HG02623 (cell line): ENCODE measurements at regions not wholly inside any gene's neighbourhood (a gene's known extent, or its start where the extent isn't known, plus 50 kb on each side); places are given as distances from the start of the nearest gene placed in this dataset.
A peak's percentile ranks its signal among the peaks of the same experiment; 100 is the strongest.

ENCODE experiments used
- ATAC-seq: cut with Tn5 transposase; IDR thresholded peaks from one replicate; pipeline ENCODE4 v1.9.1; 2021; ENCODE audit warnings: moderate library complexity; ENCODE audit not compliant: unreplicated experiment

DNA sequence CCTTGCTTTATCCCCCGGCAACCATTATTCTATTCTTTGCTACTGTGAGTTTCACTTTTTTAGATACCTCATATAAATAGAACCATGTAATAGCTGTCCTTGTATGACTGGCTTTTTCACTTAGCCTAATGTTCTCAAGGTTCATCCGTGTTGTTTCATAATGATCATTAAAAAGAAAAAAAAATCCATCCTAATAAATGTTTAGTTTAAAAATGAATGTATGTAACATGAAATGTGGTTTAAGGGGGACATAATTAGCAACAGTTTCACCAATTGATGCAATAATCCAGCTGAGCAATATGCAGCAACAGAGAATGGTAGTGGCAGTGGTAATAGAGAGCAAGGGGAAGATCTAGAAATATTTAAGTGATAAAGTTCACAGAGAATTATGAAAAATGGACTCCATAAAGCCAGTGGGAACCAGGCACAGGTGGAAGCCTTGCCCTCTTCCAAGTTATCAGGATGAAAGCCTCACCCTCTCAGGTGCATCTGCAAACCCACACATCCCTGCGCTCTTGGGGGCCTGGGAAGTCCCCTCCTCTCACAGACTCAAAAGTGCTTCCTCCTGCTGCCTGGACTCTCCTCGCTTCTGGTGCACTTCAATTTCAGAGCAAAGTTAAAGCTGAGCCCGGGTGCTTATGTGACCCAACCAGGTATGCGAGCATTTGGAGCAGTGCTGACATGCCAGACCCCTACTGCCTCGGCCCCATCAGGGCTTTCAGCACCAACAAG lies 1403.3 kb upstream of the SLC39A10 start:
- no peak for ATAC-seq

DNA sequence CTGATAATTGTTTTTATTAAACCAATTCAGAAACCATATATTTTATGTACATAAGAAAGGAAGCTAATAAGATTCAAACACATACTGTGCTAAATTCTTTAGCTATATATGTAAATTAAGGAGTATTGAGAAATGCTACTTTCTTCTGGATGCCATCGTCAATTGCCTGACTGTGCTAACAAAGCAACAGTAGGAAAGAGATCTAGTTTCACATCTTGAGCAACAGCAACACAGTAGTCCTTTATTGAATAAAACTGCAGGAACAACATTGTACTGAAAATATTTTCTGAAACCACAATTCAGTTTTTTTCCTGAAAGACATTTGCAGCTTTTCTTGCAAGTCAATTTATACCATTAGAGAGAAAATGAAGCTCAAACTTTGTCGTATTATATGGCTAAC lies 1404.9 kb upstream of the SLC39A10 start:
- no peak for ATAC-seq

DNA sequence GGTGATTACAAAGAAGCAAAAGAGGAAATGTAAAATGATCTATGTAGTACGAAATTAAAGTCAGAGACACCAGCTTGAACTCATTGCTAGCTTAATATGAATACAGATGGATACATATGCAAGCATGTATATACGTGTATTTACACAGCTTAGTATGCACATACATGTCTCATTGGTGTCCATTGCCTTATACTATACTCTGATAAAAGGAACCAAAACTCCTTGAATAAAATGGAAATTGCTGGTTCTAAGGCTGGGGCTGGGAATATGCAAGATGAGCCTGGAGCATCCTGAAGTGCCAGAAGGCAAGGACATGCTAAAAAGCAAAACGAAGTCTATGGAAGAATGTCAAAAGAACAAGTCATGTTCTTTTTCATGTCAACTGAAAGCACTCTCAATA lies 1424.4 kb upstream of the SLC39A10 start:
- ATAC-seq: no peak

DNA sequence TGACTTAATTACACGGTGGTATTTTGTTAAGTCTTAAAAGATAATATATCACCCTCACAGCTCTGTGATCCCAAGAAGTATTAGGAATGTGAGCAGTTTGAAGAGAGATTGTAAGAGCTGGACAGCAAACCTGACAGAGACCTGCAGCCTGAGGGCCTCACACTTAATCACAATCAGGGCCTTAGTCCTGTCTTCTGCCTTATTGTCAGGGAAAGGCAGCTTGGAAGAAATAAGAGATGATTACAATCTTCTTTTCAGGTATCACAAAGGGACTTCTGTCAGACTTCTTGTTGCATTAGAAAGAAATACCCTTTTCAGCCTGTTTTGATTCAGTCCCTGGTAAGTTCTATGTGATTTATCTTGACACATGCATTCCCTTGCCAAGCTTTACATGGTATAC lies 1433.8 kb upstream of the SLC39A10 start:
- no peak for ATAC-seq

DNA sequence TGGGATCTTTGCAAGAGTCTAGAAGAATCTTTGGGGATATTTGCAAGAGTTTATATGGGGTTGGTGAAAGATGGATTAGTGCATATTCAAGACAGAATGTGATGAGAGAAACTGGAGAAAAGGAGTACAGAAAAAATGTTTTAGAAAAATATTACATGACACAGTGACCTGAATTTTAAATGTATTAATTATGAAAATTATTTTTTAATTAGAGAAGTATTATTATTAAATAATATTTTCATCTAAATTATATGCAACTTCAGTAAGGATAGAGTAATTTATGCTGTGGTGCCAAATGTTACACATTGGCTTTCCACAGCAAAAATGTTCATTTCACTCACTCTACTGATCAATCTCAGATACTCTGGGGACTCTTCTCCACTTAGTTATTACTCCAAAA lies 1442.8 kb upstream of the SLC39A10 start:
- no peak for ATAC-seq

DNA sequence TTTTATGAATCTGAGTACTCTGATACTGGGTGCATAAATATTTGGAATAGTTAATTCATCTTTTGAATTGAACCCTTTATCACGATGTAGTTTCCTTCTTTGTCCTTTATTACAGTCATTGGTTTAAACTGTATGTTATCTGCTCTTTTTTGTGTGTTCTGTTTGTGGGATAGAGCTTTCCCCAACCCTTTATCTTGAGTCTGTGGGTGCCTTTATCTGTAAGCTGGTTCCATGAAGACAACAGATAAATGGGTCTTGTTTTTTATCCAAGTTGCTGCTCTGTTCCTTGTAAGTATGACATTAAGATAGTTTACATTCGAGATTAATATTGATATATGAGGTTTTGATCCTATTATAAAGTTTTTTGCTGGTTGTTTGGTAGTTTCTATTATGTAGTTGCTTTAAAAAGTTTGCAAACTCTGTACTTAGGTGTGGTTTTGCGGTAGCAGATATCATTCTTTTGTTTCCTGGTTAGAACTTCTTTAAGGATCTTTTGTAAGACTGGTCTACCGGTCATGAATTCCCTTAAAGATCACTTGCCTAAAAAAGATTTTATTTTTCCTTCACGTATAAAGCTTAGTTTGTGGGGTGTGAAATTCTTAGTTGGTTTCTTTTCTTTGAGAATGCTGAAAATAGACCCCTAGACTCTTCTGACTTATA lies 1451.3 kb upstream of the SLC39A10 start:
- ATAC-seq: no peak

DNA sequence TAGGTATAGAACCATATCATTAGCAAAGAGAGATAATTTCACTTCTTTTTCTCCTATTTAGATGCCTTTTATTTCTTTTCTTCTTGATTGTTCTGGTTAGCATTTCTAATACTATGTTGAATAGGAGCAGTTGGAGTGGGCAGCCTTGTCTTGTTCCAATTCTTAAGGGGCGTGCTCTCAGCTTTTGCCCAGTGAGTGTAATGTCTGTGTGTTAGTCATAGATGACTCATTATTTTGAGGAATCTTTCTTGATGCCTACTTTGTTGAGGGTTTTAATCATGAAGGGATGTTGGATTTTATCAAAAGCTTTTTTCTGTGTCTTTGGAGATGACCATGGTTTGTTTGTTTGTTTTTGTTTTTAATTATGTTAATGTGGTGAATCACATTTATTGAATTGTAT lies 1453.1 kb upstream of the SLC39A10 start:
- ATAC-seq: no peak

DNA sequence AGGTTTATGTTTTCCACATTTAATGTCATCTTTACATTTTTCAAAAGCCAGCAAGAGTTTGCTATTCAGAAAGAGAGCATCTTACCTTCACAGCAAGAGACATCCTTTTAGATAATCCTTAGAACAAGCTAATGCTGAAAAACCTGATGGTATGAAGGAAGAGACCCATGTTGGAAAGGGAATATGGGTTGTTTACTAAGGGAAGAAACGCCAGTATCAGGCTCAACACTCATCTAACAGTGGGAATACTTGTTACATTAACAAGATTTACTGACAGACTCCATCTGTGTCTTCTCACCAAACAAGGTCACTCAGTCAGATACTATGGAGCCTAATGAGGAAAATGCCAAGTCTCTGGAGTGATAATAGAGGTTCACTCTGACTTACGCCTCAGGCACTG lies 1474.1 kb upstream of the SLC39A10 start:
- no peak for ATAC-seq

DNA sequence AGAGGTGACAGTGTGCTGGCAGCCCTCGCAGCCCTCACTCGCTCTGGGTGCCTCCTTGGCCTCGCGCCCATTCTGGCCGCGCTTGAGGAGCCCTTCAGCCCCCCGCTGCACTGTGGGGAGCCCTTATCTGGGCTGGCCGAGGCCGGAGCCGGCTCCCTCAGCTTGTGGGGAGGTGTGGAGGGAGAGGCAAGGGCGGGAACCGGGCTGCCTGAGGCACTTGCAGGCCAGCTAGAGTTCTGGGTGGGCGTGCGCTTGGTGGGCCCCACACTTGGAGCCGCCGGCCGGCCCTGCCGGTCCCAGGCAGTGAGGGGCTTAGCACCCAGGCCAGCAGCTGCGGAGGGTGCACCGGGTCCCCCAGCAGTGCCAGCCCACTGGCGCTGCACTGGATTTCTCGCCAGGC lies 1480.9 kb upstream of the SLC39A10 start:
- ATAC-seq: no peak

DNA sequence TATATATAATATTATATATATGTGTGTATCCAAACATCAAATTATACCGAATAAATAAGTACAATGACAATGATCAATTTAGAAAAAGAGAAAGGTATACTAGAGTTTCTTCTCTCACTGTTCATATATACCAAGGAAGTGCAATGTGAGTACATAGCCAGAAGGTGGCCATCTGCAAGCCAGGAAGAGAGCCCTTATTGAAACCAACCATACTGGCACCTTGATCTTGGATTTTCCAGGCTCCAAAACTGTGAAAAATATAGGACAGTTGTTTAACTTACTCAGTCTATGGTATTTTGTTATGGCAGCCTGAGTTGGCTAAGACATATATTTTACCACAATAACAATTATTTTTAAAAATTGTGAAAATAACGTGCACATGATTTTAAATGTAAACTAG lies 1490.2 kb upstream of the SLC39A10 start:
- ATAC-seq: peak; percentile 93

DNA sequence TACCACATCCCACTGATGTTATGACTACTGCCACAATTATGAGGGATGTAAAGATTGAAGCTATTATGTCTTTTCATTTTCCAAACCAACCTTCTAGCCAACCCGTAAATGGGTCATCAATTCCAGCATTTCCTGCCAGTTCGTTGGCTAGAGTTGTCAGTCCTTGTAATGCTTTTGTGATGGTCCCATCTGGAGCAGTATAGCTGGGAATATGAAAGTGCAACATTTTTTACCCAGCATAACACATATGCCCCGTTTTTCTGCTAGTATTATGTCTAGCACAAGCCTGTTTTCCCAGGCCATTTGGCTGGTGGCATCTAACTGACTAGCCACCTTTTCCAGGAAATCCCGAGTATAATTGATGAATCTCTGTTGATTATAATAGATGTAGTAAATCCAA lies 1501.6 kb upstream of the SLC39A10 start:
- no peak for ATAC-seq

DNA sequence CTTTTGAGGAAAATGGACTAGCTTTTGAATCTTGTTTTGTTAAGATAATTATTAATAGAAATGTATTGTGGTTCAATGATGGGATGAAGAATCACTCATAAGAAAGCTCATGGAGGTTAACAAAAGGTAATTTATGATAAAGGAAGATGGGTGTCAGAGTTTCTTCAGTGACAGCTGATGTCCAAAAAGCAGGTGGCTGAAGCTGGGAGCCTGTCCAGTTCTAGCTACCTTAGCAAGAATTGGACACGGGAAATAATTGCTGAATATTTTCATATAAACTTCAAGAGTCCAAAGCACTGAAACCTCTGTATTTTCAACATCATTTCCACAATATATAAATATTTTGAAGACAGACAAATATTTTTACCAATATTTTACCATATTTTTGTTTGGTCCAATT lies 1505.8 kb upstream of the SLC39A10 start:
- no peak for ATAC-seq

DNA sequence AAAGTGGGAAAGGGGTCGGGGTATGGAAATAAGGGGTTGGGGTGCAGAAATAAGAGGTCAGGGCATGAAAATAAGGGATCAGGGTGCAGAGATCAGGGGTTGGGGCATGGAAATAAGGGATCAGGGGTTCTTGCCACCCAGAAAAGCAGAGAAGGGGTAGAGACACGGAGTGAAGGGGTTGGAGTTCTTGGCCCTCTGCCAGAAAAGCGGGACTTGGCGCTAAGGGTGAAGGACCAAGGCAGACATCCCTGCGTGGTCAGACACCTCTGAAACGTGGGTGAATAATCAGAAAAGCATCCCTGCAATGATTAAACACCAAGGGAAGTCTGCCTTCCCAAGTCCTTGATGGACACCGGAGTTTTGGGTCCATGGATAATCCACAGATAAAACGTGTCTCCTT lies 1521.6 kb upstream of the SLC39A10 start:
- no peak for ATAC-seq

DNA sequence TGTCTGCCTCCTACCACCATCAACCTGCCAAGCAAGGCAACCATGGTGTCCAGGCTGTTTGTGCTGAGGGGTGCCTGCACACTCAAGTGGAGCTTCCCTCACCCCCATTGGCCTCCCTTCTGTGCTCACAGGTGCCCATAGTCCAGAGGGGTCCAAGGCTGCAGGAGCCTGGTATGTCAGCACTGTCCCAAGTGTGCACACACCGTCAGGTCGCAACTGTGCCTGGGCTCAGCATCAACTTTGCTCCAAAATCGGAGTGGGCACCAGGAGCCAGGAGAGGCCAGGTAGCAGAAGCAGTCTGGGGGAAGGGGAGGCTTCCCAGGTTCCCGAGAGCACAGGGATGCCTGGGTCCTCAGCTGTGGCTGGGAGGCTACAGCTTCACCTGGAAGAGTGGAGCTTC lies 1528.2 kb upstream of the SLC39A10 start:
- ATAC-seq: no peak

DNA sequence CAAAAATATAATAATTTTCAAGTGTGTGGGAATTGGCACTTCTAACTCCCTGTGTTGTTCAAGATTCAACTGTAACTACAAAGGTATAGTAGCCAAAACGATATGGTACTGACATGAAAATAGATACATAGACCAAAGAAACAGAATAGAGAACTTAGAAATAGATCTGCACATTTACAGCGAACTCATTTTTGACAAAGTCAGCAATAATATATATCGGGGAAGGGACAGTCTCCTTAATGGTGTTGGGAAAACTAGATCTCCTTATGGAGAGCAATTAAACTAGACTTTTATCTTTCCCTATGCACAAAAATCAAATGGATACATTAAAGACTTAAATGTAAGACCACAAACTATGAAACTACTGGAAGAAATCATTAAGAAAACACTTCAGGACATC lies 1530.6 kb upstream of the SLC39A10 start:
- no peak for ATAC-seq

DNA sequence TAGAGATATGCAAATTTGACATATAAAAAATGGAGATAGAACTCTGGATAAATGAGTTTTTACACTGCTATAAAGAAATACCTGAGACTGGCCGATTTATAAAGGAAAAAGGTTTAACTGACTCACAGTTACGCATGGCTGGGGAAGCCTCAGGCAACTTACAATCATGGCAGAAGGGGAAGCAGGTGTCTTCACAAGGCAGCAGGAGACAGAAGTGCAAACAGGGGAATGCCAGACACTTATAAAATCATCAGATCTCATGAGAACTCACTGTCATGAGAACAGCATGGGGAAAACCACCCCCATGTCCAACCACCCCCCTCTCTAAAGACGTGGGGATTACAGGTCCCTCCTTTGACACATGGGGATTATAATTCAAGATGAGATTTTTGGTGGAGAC lies 1540.2 kb upstream of the SLC39A10 start:
- no peak for ATAC-seq

DNA sequence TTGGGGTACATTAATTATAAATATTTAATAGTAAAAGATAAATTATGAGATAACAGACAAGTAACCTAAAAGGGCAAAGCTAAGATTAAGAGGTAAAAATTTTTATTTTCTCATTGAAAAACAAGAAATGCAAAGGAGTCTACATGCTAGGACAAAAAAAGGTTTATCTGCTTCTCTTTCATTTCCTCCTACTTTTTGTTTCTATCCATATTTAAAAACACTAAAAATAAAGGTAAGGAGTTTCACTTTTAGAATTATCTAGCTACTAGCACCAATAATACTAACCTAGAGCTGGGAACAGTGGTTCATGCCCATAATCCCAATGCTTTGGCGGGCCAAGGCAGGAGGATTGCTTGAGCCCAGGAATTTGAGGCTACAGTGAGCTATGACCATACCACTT lies 1551.7 kb upstream of the SLC39A10 start:
- no peak for ATAC-seq

DNA sequence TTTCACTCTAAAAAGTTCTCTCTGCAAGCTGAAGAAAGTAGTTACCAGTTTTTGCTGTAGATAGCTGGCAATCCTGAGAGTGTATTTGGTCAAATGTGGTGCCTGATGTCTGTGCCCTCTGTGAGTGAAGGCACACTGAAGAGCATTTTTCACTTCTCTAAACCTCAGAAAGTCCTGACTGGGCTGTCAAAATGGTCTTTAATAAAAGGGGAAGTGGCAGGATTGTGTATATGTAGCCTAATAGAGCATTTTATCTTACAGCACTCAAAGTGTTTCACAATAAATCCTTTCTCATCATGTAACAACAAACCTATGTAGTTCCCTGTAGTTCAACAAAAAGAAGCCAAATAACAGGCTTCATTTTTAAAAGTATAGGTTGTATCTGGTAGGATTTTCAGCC lies 1552.3 kb upstream of the SLC39A10 start:
- peak; percentile 96 for ATAC-seq

DNA sequence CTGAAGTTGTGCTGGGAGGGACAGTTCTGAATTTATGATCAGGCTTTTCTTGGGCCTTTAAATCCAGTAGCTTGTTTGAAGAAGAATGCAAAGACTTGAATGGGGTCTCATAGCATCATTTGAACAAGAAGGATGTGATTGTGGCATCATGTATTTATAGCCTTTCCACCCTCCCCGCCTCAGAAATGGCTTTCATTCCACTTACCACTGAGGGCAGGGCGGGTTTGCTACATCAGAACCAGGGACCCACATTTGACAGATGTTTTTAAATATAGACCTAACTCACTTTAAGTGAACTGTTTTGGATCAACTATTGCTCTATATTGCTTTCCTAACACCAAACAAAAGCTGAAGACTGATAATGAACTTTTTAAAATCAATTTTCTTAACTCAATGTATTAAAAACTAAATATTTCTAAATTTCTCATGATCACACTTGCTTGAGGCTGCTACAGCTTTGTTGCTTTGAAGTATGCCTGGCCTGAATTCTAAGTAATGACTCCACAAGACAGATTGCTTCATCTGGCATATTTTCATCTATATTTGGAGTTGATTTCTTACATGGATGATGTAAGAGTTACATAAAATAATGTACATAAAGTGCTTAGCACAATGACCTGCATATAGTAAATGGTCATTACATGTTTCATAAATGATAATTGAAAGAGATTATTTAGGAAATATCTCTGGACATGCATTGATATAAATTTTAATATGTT lies 1552.9 kb upstream of the SLC39A10 start:
- ATAC-seq: no peak

DNA sequence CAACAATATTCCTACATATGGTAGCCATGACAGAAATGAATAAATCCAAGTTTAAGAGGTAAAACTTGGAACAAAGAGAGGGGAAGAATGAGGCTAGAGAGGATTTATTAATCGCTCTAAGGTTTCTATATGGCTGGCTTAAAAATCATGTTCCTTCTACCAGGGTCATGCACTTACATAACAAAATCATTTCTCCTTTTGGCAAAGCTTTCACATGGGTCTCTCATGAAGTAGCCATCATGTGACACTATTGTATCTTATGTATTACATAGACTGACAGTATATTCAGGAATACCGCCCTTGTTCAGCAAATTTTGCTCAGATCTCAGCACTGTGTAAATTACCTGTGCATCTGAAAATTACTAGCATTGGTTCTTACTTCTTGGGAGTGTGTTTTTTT lies 1554.5 kb upstream of the SLC39A10 start:
- ATAC-seq: no peak

DNA sequence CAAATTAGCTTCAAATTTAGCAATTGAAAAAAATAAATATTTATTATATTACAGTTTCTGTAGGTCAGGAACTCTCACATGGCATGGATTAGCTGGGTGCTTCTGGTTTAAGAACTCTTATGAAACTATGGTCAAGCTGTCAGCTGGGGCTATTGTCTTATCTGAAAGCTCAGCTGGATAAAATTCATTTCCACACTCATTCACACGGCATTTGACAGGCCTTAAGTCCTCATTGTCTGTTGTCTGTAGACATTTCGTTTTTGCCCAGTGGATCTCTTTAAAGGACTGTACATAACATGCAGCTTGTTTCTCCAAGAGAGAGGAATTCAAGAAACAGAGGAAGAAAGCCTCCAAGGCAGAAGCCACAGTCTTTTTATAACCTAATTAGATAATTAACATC lies 1556.8 kb upstream of the SLC39A10 start:
- ATAC-seq: no peak

DNA sequence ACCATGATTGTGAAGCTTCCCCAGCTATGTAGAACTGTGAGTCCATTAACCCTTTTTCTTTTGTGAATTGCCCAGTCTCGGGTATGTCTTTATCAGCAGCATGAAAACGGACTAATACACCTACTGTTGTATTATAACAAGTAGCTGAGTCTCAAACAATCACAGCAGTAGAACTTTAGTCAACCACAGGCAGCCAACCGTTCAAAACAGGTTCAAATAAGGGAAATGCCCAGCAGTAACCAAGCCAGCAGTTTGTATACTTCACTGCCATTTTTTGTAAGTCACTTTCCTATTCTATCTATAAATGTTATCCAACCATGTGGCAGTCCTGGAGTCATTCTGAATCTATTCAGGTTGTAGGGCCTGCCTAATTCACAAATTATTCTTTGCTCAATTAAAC lies 1560.6 kb upstream of the SLC39A10 start:
- ATAC-seq: peak; percentile 70
